Caco-2 (cell line): ENCODE measurements at regions not wholly inside any gene's neighbourhood (a gene's known extent, or its start where the extent isn't known, plus 50 kb on each side); places are given as distances from the start of the nearest gene placed in this dataset.

Experiments
- BruUV-seq: library from RNA; stranded (reverse); fragments of 400-500 nt; replicated peaks from 2 replicates; lab custom pipeline; 2021; lab: Mats Ljungman, UMichigan
- CTCF ChIA-PET: fragments of 300-600 bp; sonication (Branson Sonifier 250); formaldehyde crosslinking; loops from one replicate; lab custom pipeline; 2022; ENCODE audit warnings: antibody characterized with exemption; lab: Charles Lee
- POLR2A ChIA-PET: fragments of 300-600 bp; sonication (Branson Sonifier 250); formaldehyde crosslinking; loops from one replicate; lab custom pipeline; 2022; ENCODE audit warnings: antibody characterized with exemption; lab: Charles Lee
- DNase-seq, 2 experiments: peaks; one replicate each; pipeline versions ENCODE4 v3.0.0 to v3.0.0-alpha.2; 2020 to 2022
- H3K27me3 ChIP-seq: replicated peaks from 2 replicates; pipeline ENCODE4 v1.6.0; 2011; ENCODE audit warnings: low read length; ENCODE audit not compliant: control insufficient read depth, insufficient read depth
- H3K36me3 ChIP-seq: 2 replicates; pipeline ENCODE4 v1.5.1; 2011; ENCODE audit warnings: low read length; ENCODE audit not compliant: control insufficient read depth, insufficient read depth
- H3K4me1 ChIP-seq: fragments of 250-450 bp; sonication (Bioruptor Pico); 2 replicates; pipeline ENCODE4 v1.5.1; 2020; ENCODE audit warnings: mild to moderate bottlenecking
- H3K4me3 ChIP-seq: 2 replicates; pipeline ENCODE4 v1.5.1; 2011; ENCODE audit warnings: low read depth, mild to moderate bottlenecking, control low read depth, low read length
- H3K9me3 ChIP-seq: fragments of 250-450 bp; sonication (Bioruptor Pico); 2 replicates; pipeline ENCODE4 v1.5.1; 2020; ENCODE audit warnings: mild to moderate bottlenecking, moderate library complexity
- H3K27ac Mint-ChIP-seq: one replicate; pipeline ENCODE4 v1.8.0; 2022; ENCODE audit warnings: mixed read lengths; ENCODE audit not compliant: unreplicated experiment
- H3K27me3 Mint-ChIP-seq: one replicate; pipeline ENCODE4 v1.8.0; 2022; ENCODE audit warnings: mixed read lengths; ENCODE audit not compliant: insufficient read depth, unreplicated experiment
- H3K36me3 Mint-ChIP-seq: one replicate; pipeline ENCODE4 v1.8.0; 2022; ENCODE audit warnings: mild to moderate bottlenecking, mixed read lengths; ENCODE audit not compliant: insufficient read depth, unreplicated experiment
- H3K4me1 Mint-ChIP-seq: one replicate; pipeline ENCODE4 v1.8.0; 2022; ENCODE audit warnings: low read depth, mixed read lengths; ENCODE audit not compliant: unreplicated experiment
- H3K4me3 Mint-ChIP-seq: one replicate; pipeline ENCODE4 v1.8.0; 2022; ENCODE audit warnings: mild to moderate bottlenecking, moderate library complexity, mixed read lengths; ENCODE audit not compliant: unreplicated experiment
- H3K9me3 Mint-ChIP-seq: one replicate; pipeline ENCODE4 v1.8.0; 2022; ENCODE audit warnings: mixed read lengths; ENCODE audit not compliant: unreplicated experiment
- intact Hi-C: fragments of 100-400 bp; cut with micrococcal nuclease; formaldehyde crosslinking; loops from one replicate; pipeline ENCODE4 v1.10.0; 2022; ENCODE audit not compliant: unreplicated experiment
- TF ChIP-seq, protein P1 (sequence below), 2 experiments: fragments of 200-600 bp in 1 of 2; IDR thresholded peaks; 1 replicate in 1 of 2; 2 replicates in 1 of 2; pipeline versions ENCODE4 v1.5.1 to v1.8.0; 2011 to 2022; ENCODE audit warnings: antibody characterized with exemption in 1 of 2, control low read depth in 1 of 2, inconsistent platforms in 1 of 2, low read depth in 1 of 2, low read length in 1 of 2, mild to moderate bottlenecking in 1 of 2, moderate library complexity in 1 of 2; ENCODE audit not compliant: insufficient read depth in 1 of 2, severe bottlenecking in 1 of 2, unreplicated experiment in 1 of 2

- BruUV-seq: no TSS peak
- no peak for DNase-seq
- no peaks in the 10 kb centered on the region for H3K27me3 ChIP-seq
- no peaks in the 10 kb centered on the region for H3K36me3 Mint-ChIP-seq
- intact Hi-C loops: loop anchor here (1.0 kb wide), 1 partner anchor 22 kb away; no protein-coding TSS in a partner anchor
- CTCF ChIA-PET: no interaction called here
- no peaks in the 10 kb centered on the region for H3K4me1 Mint-ChIP-seq
- H3K4me3 Mint-ChIP-seq: no peak overlapping the region
- H3K9me3 Mint-ChIP-seq: no peaks in the 10 kb centered on the region
- no peak overlapping the region for H3K27ac Mint-ChIP-seq
- H3K4me1 ChIP-seq: no peaks in the 10 kb centered on the region
- peaks cover 2% of the 10 kb centered on the region for H3K27me3 Mint-ChIP-seq
- no peaks in the 10 kb centered on the region for H3K9me3 ChIP-seq
- no peaks in the 10 kb centered on the region for H3K36me3 ChIP-seq
- POLR2A ChIA-PET: interaction anchor here (0.6 kb wide), 1 partner anchor 80 kb away, joined by 3 read pairs; no protein-coding TSS in a partner anchor
- H3K4me3 ChIP-seq: no peak overlapping the region
- TF ChIP-seq, protein P1, sequence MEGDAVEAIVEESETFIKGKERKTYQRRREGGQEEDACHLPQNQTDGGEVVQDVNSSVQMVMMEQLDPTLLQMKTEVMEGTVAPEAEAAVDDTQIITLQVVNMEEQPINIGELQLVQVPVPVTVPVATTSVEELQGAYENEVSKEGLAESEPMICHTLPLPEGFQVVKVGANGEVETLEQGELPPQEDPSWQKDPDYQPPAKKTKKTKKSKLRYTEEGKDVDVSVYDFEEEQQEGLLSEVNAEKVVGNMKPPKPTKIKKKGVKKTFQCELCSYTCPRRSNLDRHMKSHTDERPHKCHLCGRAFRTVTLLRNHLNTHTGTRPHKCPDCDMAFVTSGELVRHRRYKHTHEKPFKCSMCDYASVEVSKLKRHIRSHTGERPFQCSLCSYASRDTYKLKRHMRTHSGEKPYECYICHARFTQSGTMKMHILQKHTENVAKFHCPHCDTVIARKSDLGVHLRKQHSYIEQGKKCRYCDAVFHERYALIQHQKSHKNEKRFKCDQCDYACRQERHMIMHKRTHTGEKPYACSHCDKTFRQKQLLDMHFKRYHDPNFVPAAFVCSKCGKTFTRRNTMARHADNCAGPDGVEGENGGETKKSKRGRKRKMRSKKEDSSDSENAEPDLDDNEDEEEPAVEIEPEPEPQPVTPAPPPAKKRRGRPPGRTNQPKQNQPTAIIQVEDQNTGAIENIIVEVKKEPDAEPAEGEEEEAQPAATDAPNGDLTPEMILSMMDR (IDR thresholded peaks at IDR 0.05; ENCODE audit: insufficient read depth in 1 of 2, low read depth in 1 of 2, low read length in 1 of 2, severe bottlenecking in 1 of 2, unreplicated experiment in 1 of 2): no peak
Measured at GRCh38 chr22:27267145-27267544, 534.4 kb downstream of the MN1 start.

- Mint-ChIP-seq H3K4me3 (no peak overlapping the region), H3K9me3 (no peaks in the 10 kb centered on the region), H3K36me3 (no peaks in the 10 kb centered on the region), H3K27me3 (peaks cover 2% of the 10 kb centered on the region), H3K4me1 (no peaks in the 10 kb centered on the region), H3K27ac (no peak overlapping the region)
- H3K4me3 ChIP-seq: no peak overlapping the region
- no peaks in the 10 kb centered on the region for H3K4me1 ChIP-seq
- ChIA-PET POLR2A (no interaction called here), CTCF (no interaction called here)
- no peaks in the 10 kb centered on the region for H3K27me3 ChIP-seq
- intact Hi-C loops: no loop called here
- no peak for DNase-seq
- TF ChIP-seq, protein P1 (IDR thresholded peaks at IDR 0.05; ENCODE audit: insufficient read depth in 1 of 2, low read depth in 1 of 2, low read length in 1 of 2, severe bottlenecking in 1 of 2, unreplicated experiment in 1 of 2): no peak
- no peaks in the 10 kb centered on the region for H3K9me3 ChIP-seq
- no TSS peak for BruUV-seq
- H3K36me3 ChIP-seq: no peaks in the 10 kb centered on the region
Measured at GRCh38 chr22:27269751-27270543, 531.6 kb downstream of the MN1 start.

DNA sequence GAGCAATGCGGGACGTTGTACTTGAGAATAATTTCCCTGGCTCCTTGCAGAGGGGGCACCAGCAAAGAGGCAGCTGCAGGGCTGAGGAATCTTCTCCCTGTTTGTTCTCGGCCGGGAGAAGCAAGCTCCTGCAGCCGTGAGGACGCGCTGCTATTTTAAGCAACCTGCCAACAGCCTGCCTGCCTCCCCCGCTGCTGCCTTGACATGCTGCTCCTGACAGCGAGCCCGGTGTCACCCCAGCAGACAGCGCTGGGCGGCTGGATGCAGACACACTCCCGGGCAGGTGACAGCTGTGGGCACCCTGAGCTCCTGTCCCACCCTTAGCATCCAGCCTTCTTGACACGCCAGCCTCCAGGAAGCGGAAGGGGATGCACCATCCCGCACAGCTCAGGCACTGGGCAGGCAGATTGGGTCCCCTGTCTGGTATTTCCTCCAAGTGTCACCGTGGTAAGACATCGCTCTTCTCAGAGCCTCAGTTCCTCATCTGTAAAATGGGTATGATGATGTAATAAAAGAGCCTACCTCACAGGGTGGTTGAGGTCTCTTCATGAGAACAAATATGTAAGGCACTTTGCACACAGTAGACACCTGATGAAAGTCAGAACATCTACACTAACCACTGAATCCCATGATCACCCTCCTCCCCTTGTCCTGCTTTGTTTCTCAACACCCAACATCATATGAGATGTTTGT is 530.6 kb downstream of the MN1 start:
- Mint-ChIP-seq H3K9me3 (no peaks in the 10 kb centered on the region), H3K4me3 (no peak overlapping the region), H3K36me3 (no peaks in the 10 kb centered on the region), H3K27ac (no peak overlapping the region), H3K27me3 (peaks cover 2% of the 10 kb centered on the region), H3K4me1 (no peaks in the 10 kb centered on the region)
- CTCF ChIA-PET: no interaction called here
- POLR2A ChIA-PET: no interaction called here
- Histone ChIP-seq H3K27me3 (no peaks in the 10 kb centered on the region), H3K36me3 (no peaks in the 10 kb centered on the region), H3K9me3 (no peaks in the 10 kb centered on the region), H3K4me1 (no peaks in the 10 kb centered on the region), H3K4me3 (no peak overlapping the region)
- BruUV-seq: no TSS peak
- no peak for DNase-seq
- intact Hi-C loops: no loop called here
- TF ChIP-seq, protein P1 (IDR thresholded peaks at IDR 0.05; ENCODE audit: insufficient read depth in 1 of 2, low read depth in 1 of 2, low read length in 1 of 2, severe bottlenecking in 1 of 2, unreplicated experiment in 1 of 2): no peak
